IMR-90 (cell line): ENCODE measurements at regions not wholly inside any gene's neighbourhood (a gene's known extent, or its start where the extent isn't known, plus 50 kb on each side); places are given as distances from the start of the nearest gene placed in this dataset.

Experiments
- ATAC-seq: fragments of 200-7000 bp; cut with Tn5 transposase; 2 replicates; pipeline ENCODE4 v1.9.1; 2020; ENCODE audit warnings: low read depth, mild to moderate bottlenecking, moderate library complexity
- BruUV-seq: library from RNA; stranded (reverse); fragments of 400-500 nt; replicated peaks from 2 replicates; lab custom pipeline; 2021; lab: Mats Ljungman, UMichigan
- CTCF ChIA-PET: fragments of 300-600 bp; formaldehyde crosslinking; extraction: SDS; loops from one replicate; lab custom pipeline; 2021; ENCODE audit warnings: antibody characterized with exemption; lab: Yijun Ruan, JAX
- POLR2A ChIA-PET: fragments of 300-600 bp; sonication (Branson Sonifier 250); formaldehyde crosslinking; loops from one replicate; lab custom pipeline; 2022; ENCODE audit warnings: antibody characterized with exemption; ENCODE audit not compliant: unreplicated experiment; lab: Charles Lee
- DNase-seq: peaks from one replicate; pipeline ENCODE4 v3.0.0; 2013
- H2AFZ ChIP-seq: replicated peaks from 2 replicates; pipeline ENCODE3; 2013; ENCODE audit warnings: low read length, mild to moderate bottlenecking; ENCODE audit not compliant: poor library complexity
- H2AK5ac ChIP-seq: 2 replicates; pipeline ENCODE4 v1.6.1; 2013; ENCODE audit warnings: low read depth, low read length, inconsistent platforms
- H2AK9ac ChIP-seq: replicated peaks from 2 replicates; pipeline ENCODE3; 2013; ENCODE audit warnings: mild to moderate bottlenecking, low read depth, low read length, moderate library complexity; ENCODE audit not compliant: poor library complexity
- H2BK120ac ChIP-seq: 2 replicates; pipeline ENCODE4 v1.6.1; 2013; ENCODE audit warnings: low read depth, low read length, inconsistent platforms
- H2BK15ac ChIP-seq: 3 replicates; pipeline ENCODE4 v1.6.1; 2013; ENCODE audit warnings: low read depth, low read length, inconsistent platforms
- H2BK20ac ChIP-seq: 2 replicates; pipeline ENCODE4 v1.6.1; 2013; ENCODE audit warnings: low read depth, mild to moderate bottlenecking, inconsistent platforms, low read length, moderate library complexity
- H2BK5ac ChIP-seq: 2 replicates; pipeline ENCODE4 v1.6.1; 2013; ENCODE audit warnings: mild to moderate bottlenecking, low read depth, low read length, inconsistent platforms; ENCODE audit not compliant: poor library complexity, severe bottlenecking
- H3K14ac ChIP-seq: replicated peaks from 2 replicates; pipeline ENCODE4 v1.6.1; 2013; ENCODE audit warnings: low read depth, low read length, inconsistent platforms
- H3K18ac ChIP-seq: 2 replicates; pipeline ENCODE4 v1.6.1; 2013; ENCODE audit warnings: low read depth, low read length, control low read depth
- H3K23ac ChIP-seq: 2 replicates; pipeline ENCODE4 v1.6.1; 2013; ENCODE audit warnings: low read depth, low read length, inconsistent platforms
- H3K27ac ChIP-seq: 2 replicates; pipeline ENCODE4 v1.5.1; 2013; ENCODE audit warnings: mild to moderate bottlenecking, control low read depth, low read length; ENCODE audit not compliant: insufficient read depth
- H3K27me3 ChIP-seq: 2 replicates; pipeline ENCODE4 v1.6.1; 2013; ENCODE audit warnings: low read length; ENCODE audit not compliant: control insufficient read depth, insufficient read depth
- H3K36me3 ChIP-seq: 2 replicates; pipeline ENCODE4 v1.6.1; 2013; ENCODE audit warnings: low read length, mixed read lengths; ENCODE audit not compliant: control insufficient read depth, insufficient read depth
- H3K4ac ChIP-seq: 2 replicates; pipeline ENCODE4 v1.6.1; 2013; ENCODE audit warnings: low read depth, low read length, inconsistent platforms
- H3K4me1 ChIP-seq: 2 replicates; pipeline ENCODE4 v1.6.1; 2013; ENCODE audit warnings: low read length, mixed read lengths; ENCODE audit not compliant: control insufficient read depth, insufficient read depth
- H3K4me2 ChIP-seq: 2 replicates; pipeline ENCODE4 v1.6.1; 2013; ENCODE audit warnings: low read depth, mild to moderate bottlenecking, control low read depth, low read length, moderate library complexity
- H3K4me3 ChIP-seq: 2 replicates; pipeline ENCODE4 v1.5.1; 2013; ENCODE audit warnings: low read depth, mild to moderate bottlenecking, control low read depth, low read length, moderate library complexity; ENCODE audit not compliant: insufficient read depth
- H3K56ac ChIP-seq: 2 replicates; pipeline ENCODE4 v1.6.1; 2013; ENCODE audit warnings: low read length, inconsistent platforms; ENCODE audit not compliant: insufficient read depth; ENCODE audit errors: extremely low read depth
- H3K79me1 ChIP-seq, 2 experiments: 2 replicates each; pipeline ENCODE4 v1.6.1; 2013; ENCODE audit warnings: low read length in 2 of 2, inconsistent platforms in 1 of 2, low read depth in 1 of 2
- H3K9ac ChIP-seq: 2 replicates; pipeline ENCODE4 v1.6.1; 2013; ENCODE audit warnings: low read depth, low read length, control low read depth
- H3K9me1 ChIP-seq: 2 replicates; pipeline ENCODE4 v1.6.1; 2013; ENCODE audit warnings: low read length, inconsistent platforms; ENCODE audit not compliant: insufficient read depth
- H3K9me3 ChIP-seq: 2 replicates; pipeline ENCODE4 v1.6.1; 2013; ENCODE audit warnings: low read length; ENCODE audit not compliant: control insufficient read depth, insufficient read depth
- H4K20me1 ChIP-seq: 2 replicates; pipeline ENCODE4 v1.6.1; 2013; ENCODE audit warnings: low read length, inconsistent platforms; ENCODE audit not compliant: insufficient read depth
- H4K5ac ChIP-seq: 2 replicates; pipeline ENCODE4 v1.6.1; 2013; ENCODE audit warnings: mild to moderate bottlenecking, low read depth, low read length, control low read depth
- H4K8ac ChIP-seq, 2 experiments: 2 replicates each; pipeline ENCODE4 v1.6.1; 2013; ENCODE audit warnings: low read depth in 2 of 2, low read length in 2 of 2, control low read depth in 1 of 2, inconsistent platforms in 1 of 2
- H4K91ac ChIP-seq: 2 replicates; pipeline ENCODE4 v1.6.1; 2013; ENCODE audit warnings: low read depth, low read length, inconsistent platforms; ENCODE audit not compliant: insufficient read depth
- CHD1 ChIP-seq: IDR thresholded peaks from 2 replicates; pipeline ENCODE4 v1.6.1; 2012; ENCODE audit warnings: low read depth, low read length, improper control_type of control experiment
- CTCF ChIP-seq: conservative IDR thresholded peaks from 2 replicates; pipeline ENCODE4 v1.5.1; 2012; ENCODE audit warnings: mild to moderate bottlenecking, low read depth, low read length, improper control_type of control experiment
- FOS ChIP-seq: fragments of 150-350 bp; IDR thresholded peaks from 2 replicates; pipeline ENCODE4 v1.6.1; 2016; ENCODE audit warnings: low read depth, low read length
- MAFK ChIP-seq: IDR thresholded peaks from 2 replicates; pipeline ENCODE4 v1.6.1; 2012; ENCODE audit warnings: low read depth, low read length, improper control_type of control experiment
- SMC3 ChIP-seq: fragments of 150-350 bp; IDR thresholded peaks from 2 replicates; pipeline ENCODE4 v1.6.1; 2016; ENCODE audit warnings: low read depth, mild to moderate bottlenecking, antibody characterized with exemption, low read length, moderate library complexity
- WGBS, 2 experiments: methylation state at CpG; one replicate each; pipeline versions ENCODE4 v1.1.5 to v1.1.7; 2013; ENCODE audit warnings: missing lambda C conversion rate in 2 of 2; ENCODE audit not compliant: insufficient read length in 1 of 2; ENCODE audit errors: extremely low coverage in 2 of 2; 5-methylcytosine and 5-hydroxymethylcytosine counted together
- dilution Hi-C: fragments of 300-500 bp; cut with HindIII; formaldehyde crosslinking; loops from one replicate; pipeline ENCODE4 v1.14.3; 2018; ENCODE audit warnings: low sequenced_read_pairs; ENCODE audit not compliant: unreplicated experiment
- in situ Hi-C: fragments of 300-500 bp; cut with MboI; formaldehyde crosslinking; loops from 3 replicates; pipeline ENCODE4 v1.14.3; 2019; ENCODE audit warnings: low sequenced_read_pairs, inconsistent platforms, mixed read lengths
- intact Hi-C: fragments of 100-400 bp; cut with micrococcal nuclease; formaldehyde crosslinking; loops from 2 replicates; pipeline ENCODE4 v1.10.0; 2022

- no peak overlapping the region for H3K56ac ChIP-seq
- H2BK5ac ChIP-seq = no peak overlapping the region
- H2AK9ac ChIP-seq = peak overlapping the region; percentile 42
- H3K14ac ChIP-seq = no peak overlapping the region
- intact Hi-C loops (no loop called here), dilution Hi-C loops (no loop called here), in situ Hi-C loops (no loop called here)
- no peak overlapping the region for H2AK5ac ChIP-seq
- H2BK15ac ChIP-seq = no peak overlapping the region
- H4K20me1 ChIP-seq = no peaks in the 10 kb centered on the region
- H3K27me3 ChIP-seq = no peaks in the 10 kb centered on the region
- 55% methylated on average over 4 of the region's 11 CpGs; no CpG with 5 or more reads in 1 of the 2 experiments for WGBS, 2 experiments
- H3K18ac ChIP-seq = no peak overlapping the region
- H3K27ac ChIP-seq = no peak overlapping the region
- ChIA-PET POLR2A (no interaction called here), CTCF (no interaction called here)
- 0 out of 2 replicates have a peak overlapping the region, but pooled peaks have one; percentile 46 for H2BK120ac ChIP-seq
- H2AFZ ChIP-seq = peak overlapping the region; percentile 51
- no peak for TF ChIP-seq FOS
- TF ChIP-seq MAFK = peak; percentile 9; the same call in 1 of the 2 replicates
- no peak for TF ChIP-seq CHD1
- TF ChIP-seq SMC3 = no peak
- TF ChIP-seq CTCF = no peak
- no peak overlapping the region for H3K4me2 ChIP-seq
- H3K79me1 ChIP-seq = no peaks in the 10 kb centered on the region
- H4K8ac ChIP-seq = no peak overlapping the region
- DNase-seq (peak; percentile 62), ATAC-seq (no peak)
- no peak overlapping the region; the same call in 1 of the 2 replicates for H3K4ac ChIP-seq
- no TSS peak for BruUV-seq
- no peak overlapping the region for H2BK20ac ChIP-seq
- peaks cover 3% of the 10 kb centered on the region; the same call in 1 of the 2 replicates for H3K9me3 ChIP-seq
- no peak overlapping the region for H3K9ac ChIP-seq
- H4K91ac ChIP-seq = no peak overlapping the region
- H3K23ac ChIP-seq = no peak overlapping the region
- no peak overlapping the region for H4K5ac ChIP-seq
- H3K36me3 ChIP-seq = no peaks in the 10 kb centered on the region
- H3K9me1 ChIP-seq = no peaks in the 10 kb centered on the region
- H3K4me1 ChIP-seq = no peaks in the 10 kb centered on the region
- no peak overlapping the region for H3K4me3 ChIP-seq
These were observed 904.9 kb upstream of the EPHA5 start for GRCh38 chr4:66575008-66575696.
